GM19455 (cell line): ENCODE measurements at regions not wholly inside any gene's neighbourhood (a gene's known extent, or its start where the extent isn't known, plus 50 kb on each side); places are given as distances from the start of the nearest gene placed in this dataset.

Source experiments
- ATAC-seq: cut with Tn5 transposase; IDR thresholded peaks from one replicate; pipeline ENCODE4 v1.9.1; 2021; ENCODE audit not compliant: unreplicated experiment

- ATAC-seq: no peak
Observed at GRCh38 chr18:56100090-56100722, 512.2 kb upstream of the TCF4 start.

GRCh38 chr18:56097621-56098020, 509.6 kb upstream of the TCF4 start:
- ATAC-seq: no peak

- ATAC-seq: no peak
Observed at GRCh38 chr18:56096861-56097260, 508.9 kb upstream of the TCF4 start.

- ATAC-seq: no peak
Observed at GRCh38 chr18:56089612-56090258, 501.7 kb upstream of the TCF4 start.

- no peak for ATAC-seq
Observed at GRCh38 chr18:56086786-56087185, 498.8 kb upstream of the TCF4 start.

GRCh38 chr18:56086176-56086575, 498.2 kb upstream of the TCF4 start:
- no peak for ATAC-seq

- ATAC-seq: no peak
Observed at GRCh38 chr18:56085551-56085950, 497.6 kb upstream of the TCF4 start.

GRCh38 chr18:56083523-56084287, 495.7 kb upstream of the TCF4 start:
- no peak for ATAC-seq

GRCh38 chr18:56083097-56083521, 495.1 kb upstream of the TCF4 start:
- ATAC-seq: no peak

GRCh38 chr18:56076723-56077122, 488.7 kb upstream of the TCF4 start:
- ATAC-seq: no peak

- ATAC-seq: no peak
Observed at GRCh38 chr18:56068701-56069100, 480.7 kb upstream of the TCF4 start.

- ATAC-seq: no peak
Observed at GRCh38 chr18:56067969-56068671, 480.1 kb upstream of the TCF4 start.

- ATAC-seq: no peak
Observed at GRCh38 chr18:56067214-56067894, 479.4 kb upstream of the TCF4 start.

- no peak for ATAC-seq
Observed at GRCh38 chr18:56066524-56067213, 478.7 kb upstream of the TCF4 start.

- ATAC-seq: no peak
Observed at GRCh38 chr18:56065086-56065485, 477.1 kb upstream of the TCF4 start.

- ATAC-seq: no peak
Observed at GRCh38 chr18:56062931-56063330, 474.9 kb upstream of the TCF4 start.

- no peak for ATAC-seq
Observed at GRCh38 chr18:56060967-56061541, 473.1 kb upstream of the TCF4 start.

- ATAC-seq: no peak
Observed at GRCh38 chr18:56052202-56052601, 464.2 kb upstream of the TCF4 start.

- ATAC-seq: no peak
Observed at GRCh38 chr18:56044239-56044638, 456.2 kb upstream of the TCF4 start.

- no peak for ATAC-seq
Observed at GRCh38 chr18:56043641-56044061, 455.7 kb upstream of the TCF4 start.
